HepG2 (cell line): ENCODE measurements at regions not wholly inside any gene's neighbourhood (a gene's known extent, or its start where the extent isn't known, plus 50 kb on each side); places are given as distances from the start of the nearest gene placed in this dataset.
"Not testable (repeated sequence)": the region's sequence is repeated elsewhere in the genome, so short reads cannot be mapped to it uniquely, and the experiment has no call there.

Source experiments
- ATAC-seq: fragments of 200-7000 bp; cut with Tn5 transposase; 3 replicates; pipeline ENCODE4 v1.9.1; 2020; ENCODE audit warnings: mild to moderate bottlenecking, moderate library complexity
- BruUV-seq: library from RNA; stranded (reverse); fragments of 400-500 nt; replicated peaks from 2 replicates; lab custom pipeline; 2021; lab: Mats Ljungman, UMichigan
- CTCF ChIA-PET: fragments of 300-600 bp; formaldehyde crosslinking; extraction: SDS; loops from one replicate; lab custom pipeline; 2021; ENCODE audit warnings: low total read pairs, inconsistent platforms, low intra/inter-chr PET ratio; lab: Yijun Ruan, JAX
- POLR2A ChIA-PET: fragments of 350-600 bp; sonication (Branson Sonifier 250); formaldehyde crosslinking; loops from one replicate; lab custom pipeline; 2020; ENCODE audit warnings: antibody characterized with exemption, inconsistent platforms; lab: Yijun Ruan, JAX
- DNase-seq: peaks from one replicate; pipeline ENCODE4 v3.0.0-alpha.2; 2015; ENCODE audit warnings: low spot score
- FAIRE-seq: peaks from 3 replicates; lab custom pipeline; 2011; peaks lifted over from hg19 to GRCh38; lab: Jason Lieb, UNC
- H2AFZ ChIP-seq: one replicate; pipeline ENCODE4 v1.6.1; 2011; ENCODE audit warnings: low read length, inconsistent platforms
- H3K27ac ChIP-seq: fragments of 300-600 bp; 3 replicates; pipeline ENCODE4 v1.8.0; 2011; ENCODE audit warnings: mixed run types, mild to moderate bottlenecking, mixed read lengths, low read length, inconsistent platforms; ENCODE audit not compliant: insufficient read depth; ENCODE audit errors: extremely low read length
- H3K27me3 ChIP-seq, 2 experiments: fragments of 200-600 bp in 1 of 2; 2 replicates in 1 of 2; 3 replicates in 1 of 2; pipeline versions ENCODE4 v1.6.0 to v1.8.0; 2011; ENCODE audit warnings: low read length in 2 of 2, mild to moderate bottlenecking in 2 of 2, moderate library complexity in 2 of 2, inconsistent platforms in 1 of 2; ENCODE audit not compliant: insufficient read depth in 2 of 2, control insufficient read depth in 1 of 2
- H3K36me3 ChIP-seq, 2 experiments: fragments of 200-600 bp in 1 of 2; replicated peaks in 1 of 2; 2 replicates in 1 of 2; 3 replicates in 1 of 2; pipeline versions ENCODE4 v1.5.1 to v1.8.0; 2011; ENCODE audit warnings: low read length in 2 of 2, inconsistent platforms in 1 of 2; ENCODE audit not compliant: insufficient read depth in 2 of 2, control insufficient read depth in 1 of 2
- H3K4me1 ChIP-seq: 2 replicates; pipeline ENCODE4 v1.5.1; 2012; ENCODE audit warnings: low read length, inconsistent platforms; ENCODE audit not compliant: insufficient read depth
- H3K4me2 ChIP-seq: 2 replicates; pipeline ENCODE4 v1.6.0; 2011; ENCODE audit warnings: low read depth, low read length, inconsistent platforms
- H3K4me3 ChIP-seq, 3 experiments: fragments of 200-600 bp in 1 of 3; sonication (generic), shearing (Covaris generic) in 1 of 3; replicated peaks in 1 of 3; 2 replicates each; pipeline ENCODE4 v1.5.1; 2011 to 2016; ENCODE audit warnings: low read length in 3 of 3, inconsistent platforms in 2 of 3, low read depth in 2 of 3, mild to moderate bottlenecking in 2 of 3, control low read depth in 1 of 3, mixed read lengths in 1 of 3; ENCODE audit not compliant: insufficient read depth in 1 of 3
- H3K79me2 ChIP-seq: one replicate; pipeline ENCODE4 v1.6.1; 2011; ENCODE audit warnings: low read length, inconsistent platforms; ENCODE audit not compliant: insufficient read depth
- H3K9ac ChIP-seq: 2 replicates; pipeline ENCODE4 v1.6.0; 2011; ENCODE audit warnings: mild to moderate bottlenecking, low read depth, low read length, inconsistent platforms; ENCODE audit not compliant: insufficient read depth
- H3K9me3 ChIP-seq: 2 replicates; pipeline ENCODE4 v1.5.1; 2012; ENCODE audit warnings: mild to moderate bottlenecking, low read length
- H4K20me1 ChIP-seq: 2 replicates; pipeline ENCODE4 v1.6.0; 2011; ENCODE audit warnings: inconsistent platforms, mild to moderate bottlenecking, low read length, moderate library complexity; ENCODE audit not compliant: insufficient read depth
- CEBPB ChIP-seq: IDR thresholded peaks from 2 replicates; pipeline ENCODE4 v1.6.1; 2011; ENCODE audit warnings: low read depth, low read length, improper control_type of control experiment, borderline replicate concordance
- SP1 ChIP-seq, 2 experiments: fragments of 450-650 bp in 1 of 2; sonication (generic) in 1 of 2; formaldehyde crosslinking in 1 of 2; IDR thresholded peaks; 2 replicates each; pipeline versions ENCODE4 v1.4.0 to v1.6.1; 2016 to 2020; ENCODE audit warnings: missing genetic modification reagents in 1 of 2
- ZNF83 ChIP-seq: sonication (generic); formaldehyde crosslinking; IDR thresholded peaks from 2 replicates; pipeline ENCODE4 v1.4.0; 2020; ENCODE audit warnings: missing genetic modification reagents, mild to moderate bottlenecking, borderline replicate concordance
- WGBS: methylation state at CpG from one replicate; pipeline ENCODE4 v1.1.6; 2017; ENCODE audit warnings: low lambda C conversion rate; 5-methylcytosine and 5-hydroxymethylcytosine counted together
- in situ Hi-C: cut with HindIII; loops from 2 replicates; pipeline ENCODE4 v1.10.0; 2017; ENCODE audit warnings: low pct_unique_long_range_greater_than_20kb; ENCODE audit not compliant: extremely low pct_ligation_motif_present
- intact Hi-C: fragments of 100-400 bp; cut with micrococcal nuclease; formaldehyde crosslinking; loops from one replicate; pipeline ENCODE4 v1.10.0; 2022; ENCODE audit not compliant: unreplicated experiment

DNA sequence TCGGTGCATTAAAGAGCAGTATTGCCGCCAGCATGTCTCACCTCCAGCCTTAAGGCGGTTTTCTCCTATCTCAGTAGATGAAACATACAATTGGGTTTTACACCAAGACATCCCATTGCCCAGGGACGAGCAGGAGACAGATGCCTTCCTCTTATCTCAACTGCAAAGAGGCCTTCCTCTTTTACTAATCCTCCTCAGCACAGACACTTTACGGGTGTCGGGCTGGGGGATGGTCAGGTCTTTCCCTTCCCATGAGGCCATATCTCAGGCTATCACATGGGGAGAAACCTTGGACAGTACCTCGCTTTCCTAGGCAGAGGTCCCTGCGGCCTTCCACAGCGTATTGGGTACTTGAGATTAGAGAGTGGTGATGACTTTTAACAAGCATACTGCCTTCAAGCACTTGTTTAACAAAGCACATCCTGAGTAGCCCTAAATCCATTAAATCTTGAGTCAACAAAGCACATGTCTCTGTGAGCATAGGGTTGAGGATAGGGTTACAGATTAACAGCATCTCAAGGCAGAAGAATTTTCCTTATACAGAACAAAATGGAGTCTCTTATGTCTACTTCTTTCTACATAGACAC is 60.8 kb upstream of the APBB1IP start:
- in situ Hi-C loops, intact Hi-C loops, DNase-seq, ATAC-seq, CTCF ChIA-PET, H3K27ac ChIP-seq, H3K9ac ChIP-seq, H3K79me2 ChIP-seq, FAIRE-seq, POLR2A ChIA-PET, H3K4me3 ChIP-seq, BruUV-seq, H2AFZ ChIP-seq, H3K27me3 ChIP-seq, H3K4me2 ChIP-seq, H3K4me1 ChIP-seq, H3K9me3 ChIP-seq, H4K20me1 ChIP-seq, H3K36me3 ChIP-seq: not testable (repeated sequence)
- WGBS: 12% methylated on average over 9 of the region's 9 CpGs

DNA sequence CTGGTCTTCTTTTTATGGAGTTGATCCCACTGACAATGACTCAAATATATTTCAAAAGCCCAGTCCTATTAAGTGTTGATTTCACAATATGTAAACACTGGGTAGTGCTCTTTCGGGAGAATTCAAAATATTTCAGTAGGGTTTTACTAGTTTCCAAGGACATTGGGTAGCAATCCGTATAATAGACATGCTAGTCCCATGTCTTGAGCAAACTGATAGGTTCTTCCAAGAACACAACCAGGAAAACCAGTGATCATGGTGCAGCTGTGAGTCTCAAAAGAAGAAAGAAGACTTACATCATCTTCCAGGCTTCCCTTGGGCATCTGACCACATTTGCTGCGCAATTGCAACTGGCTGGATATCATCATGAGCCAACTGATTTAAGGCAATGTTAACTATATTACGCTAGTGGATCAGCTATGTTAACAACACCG is 59.3 kb upstream of the APBB1IP start:
- no peaks in the 10 kb centered on the region for H4K20me1 ChIP-seq
- ATAC-seq: no peak
- H3K36me3 ChIP-seq: no peaks in the 10 kb centered on the region
- CTCF ChIA-PET: no interaction called here
- no peak overlapping the region for H3K27ac ChIP-seq
- H3K79me2 ChIP-seq: no peaks in the 10 kb centered on the region
- intact Hi-C loops: no loop called here
- no peaks in the 10 kb centered on the region for H3K4me1 ChIP-seq
- no peak overlapping the region for H3K4me2 ChIP-seq
- H3K9ac ChIP-seq: no peak overlapping the region
- WGBS: 18% methylated on average over 5 of the region's 5 CpGs
- BruUV-seq: no TSS peak
- no peaks in the 10 kb centered on the region for H3K27me3 ChIP-seq
- in situ Hi-C loops: no loop called here
- POLR2A ChIA-PET: no interaction called here
- no peak for DNase-seq
- H3K9me3 ChIP-seq: no peaks in the 10 kb centered on the region
- no peak overlapping the region for H3K4me3 ChIP-seq
- no peak overlapping the region for H2AFZ ChIP-seq
- no peak for TF ChIP-seq ZNF83 (CRISPR knock-in tag)
- peak; percentile 24; the same call in 1 of the 2 replicates for TF ChIP-seq CEBPB
- TF ChIP-seq SP1 (IDR thresholded peaks at IDR 0.05): no peak
- no peak for TF ChIP-seq SP1 (CRISPR knock-in tag; IDR thresholded peaks at IDR 0.05)
- FAIRE-seq: no peak
